ENCODE measurements at regions not wholly inside any gene's neighbourhood (a gene's known extent, or its start where the extent isn't known, plus 50 kb on each side); places are given as distances from the start of the nearest gene placed in this dataset.
A peak's percentile ranks its signal among the peaks of the same experiment; 100 is the strongest.
"Not testable (repeated sequence)": the region's sequence is repeated elsewhere in the genome, so short reads cannot be mapped to it uniquely, and the experiment has no call there.

DNA sequence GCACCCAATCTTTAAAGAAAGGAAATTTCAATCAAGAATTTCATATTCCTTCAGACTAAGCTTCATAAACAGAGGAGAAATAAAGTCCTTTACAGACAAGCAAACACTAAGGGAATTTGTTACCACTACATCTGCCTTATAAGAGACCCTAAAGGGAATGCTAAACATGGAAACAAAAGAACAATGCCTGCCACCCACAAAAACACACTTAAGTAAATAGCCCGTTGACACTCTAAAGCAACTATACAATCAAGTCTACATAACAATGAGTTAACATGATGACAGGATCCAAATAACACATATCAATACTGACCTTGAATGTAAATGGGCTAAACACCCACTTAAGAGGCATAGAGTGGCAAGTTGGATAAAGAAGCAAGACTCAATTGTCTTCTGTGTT lies 1056.9 kb upstream of the ATXN8OS start:
- DNase-seq: no peak
- Mint-ChIP-seq H3K4me1 (no peaks in the 10 kb centered on the region), H3K4me3 (no peak overlapping the region), H3K27ac (no peak overlapping the region), H3K36me3 (ENCODE audit: low read depth) (no peaks in the 10 kb centered on the region), H3K9me3 (peaks cover 27% of the 10 kb centered on the region), H3K27me3 (ENCODE audit: low read depth, poor library complexity) (no peaks in the 10 kb centered on the region)
- TF ChIP-seq, protein P1, sequence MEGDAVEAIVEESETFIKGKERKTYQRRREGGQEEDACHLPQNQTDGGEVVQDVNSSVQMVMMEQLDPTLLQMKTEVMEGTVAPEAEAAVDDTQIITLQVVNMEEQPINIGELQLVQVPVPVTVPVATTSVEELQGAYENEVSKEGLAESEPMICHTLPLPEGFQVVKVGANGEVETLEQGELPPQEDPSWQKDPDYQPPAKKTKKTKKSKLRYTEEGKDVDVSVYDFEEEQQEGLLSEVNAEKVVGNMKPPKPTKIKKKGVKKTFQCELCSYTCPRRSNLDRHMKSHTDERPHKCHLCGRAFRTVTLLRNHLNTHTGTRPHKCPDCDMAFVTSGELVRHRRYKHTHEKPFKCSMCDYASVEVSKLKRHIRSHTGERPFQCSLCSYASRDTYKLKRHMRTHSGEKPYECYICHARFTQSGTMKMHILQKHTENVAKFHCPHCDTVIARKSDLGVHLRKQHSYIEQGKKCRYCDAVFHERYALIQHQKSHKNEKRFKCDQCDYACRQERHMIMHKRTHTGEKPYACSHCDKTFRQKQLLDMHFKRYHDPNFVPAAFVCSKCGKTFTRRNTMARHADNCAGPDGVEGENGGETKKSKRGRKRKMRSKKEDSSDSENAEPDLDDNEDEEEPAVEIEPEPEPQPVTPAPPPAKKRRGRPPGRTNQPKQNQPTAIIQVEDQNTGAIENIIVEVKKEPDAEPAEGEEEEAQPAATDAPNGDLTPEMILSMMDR (IDR thresholded peaks at IDR 0.05): no peak

DNA sequence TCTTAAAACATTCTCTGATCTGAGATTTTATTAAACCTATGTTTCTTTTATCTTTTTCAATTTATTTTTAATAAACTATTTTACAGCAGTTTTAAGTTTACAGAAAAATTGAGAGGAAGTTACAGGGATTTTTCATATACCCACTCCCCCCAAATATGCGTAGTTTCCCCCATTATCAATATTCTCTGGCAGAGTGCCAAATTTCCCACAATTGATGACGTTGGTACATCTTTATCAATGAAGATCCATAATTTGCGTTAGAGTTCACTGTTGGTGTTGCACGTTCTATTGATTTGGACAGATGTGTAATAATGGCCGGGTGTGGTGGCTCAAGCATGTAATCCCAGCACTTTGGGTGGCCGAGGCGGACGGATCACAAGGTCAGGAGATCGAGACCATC lies 1063.0 kb upstream of the ATXN8OS start:
- Mint-ChIP-seq H3K27ac (no peak overlapping the region), H3K4me3 (no peak overlapping the region), H3K4me1 (no peaks in the 10 kb centered on the region), H3K27me3 (ENCODE audit: low read depth, poor library complexity) (no peaks in the 10 kb centered on the region), H3K36me3 (ENCODE audit: low read depth) (no peaks in the 10 kb centered on the region), H3K9me3 (no peaks in the 10 kb centered on the region)
- TF ChIP-seq, protein P1 (IDR thresholded peaks at IDR 0.05): no peak
- no peak for DNase-seq

DNA sequence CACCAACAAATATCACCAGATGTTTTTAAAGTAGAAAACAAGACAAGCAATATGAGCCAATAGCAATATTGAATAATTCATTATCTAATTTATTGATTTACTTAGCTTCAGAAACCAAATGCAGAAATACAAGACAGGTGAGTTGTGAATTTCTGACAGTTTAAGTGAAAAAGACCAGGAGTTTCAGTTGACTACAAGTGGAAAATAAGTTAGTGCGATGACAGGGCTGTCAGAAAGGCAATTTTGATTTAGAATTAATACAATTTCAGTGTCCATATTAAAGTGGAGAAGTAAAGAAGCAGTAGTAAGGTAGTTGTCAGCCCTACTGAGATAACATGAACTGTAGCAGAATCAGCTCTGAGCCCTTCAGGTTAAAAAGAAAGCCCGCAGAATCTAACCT lies 1066.7 kb upstream of the ATXN8OS start:
- DNase-seq: no peak
- Mint-ChIP-seq H3K36me3 (ENCODE audit: low read depth) (no peaks in the 10 kb centered on the region), H3K27me3 (ENCODE audit: low read depth, poor library complexity) (peaks cover 2% of the 10 kb centered on the region)

DNA sequence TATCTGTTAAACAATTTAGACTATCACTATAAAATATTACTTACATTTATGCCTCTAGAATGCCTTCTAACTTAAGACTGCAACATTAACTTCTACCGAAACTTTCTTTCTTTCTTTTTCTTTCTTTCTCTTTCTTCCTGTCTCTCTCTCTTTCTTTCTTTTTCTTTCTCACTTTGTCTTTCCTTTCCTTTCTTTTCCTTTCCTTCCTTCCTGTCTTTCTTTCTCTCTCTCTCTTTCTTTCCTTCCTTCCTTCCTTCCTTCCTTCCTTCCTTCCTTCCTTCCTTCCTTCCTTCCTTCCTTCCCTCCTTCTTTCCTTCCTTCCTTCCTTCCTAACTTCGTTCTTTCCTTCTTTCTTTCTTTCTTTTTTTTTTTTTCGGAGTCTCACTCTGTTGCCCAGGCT lies 1071.9 kb upstream of the ATXN8OS start:
- DNase-seq: no peak
- Mint-ChIP-seq H3K4me1 (no peaks in the 10 kb centered on the region), H3K27me3 (ENCODE audit: low read depth, poor library complexity) (peaks cover 2% of the 10 kb centered on the region), H3K4me3 (no peak overlapping the region), H3K9me3 (no peaks in the 10 kb centered on the region), H3K36me3 (ENCODE audit: low read depth) (no peaks in the 10 kb centered on the region), H3K27ac (peak overlapping the region; percentile 43)
- TF ChIP-seq, protein P1 (IDR thresholded peaks at IDR 0.05): no peak

More for the DNA sequence above, 1066.7 kb upstream of the ATXN8OS start:
- H3K27ac Mint-ChIP-seq: no peak overlapping the region
- TF ChIP-seq, protein P1 (IDR thresholded peaks at IDR 0.05): no peak
- no peak overlapping the region for H3K4me3 Mint-ChIP-seq
- no peaks in the 10 kb centered on the region for H3K9me3 Mint-ChIP-seq
- no peaks in the 10 kb centered on the region for H3K4me1 Mint-ChIP-seq

DNA sequence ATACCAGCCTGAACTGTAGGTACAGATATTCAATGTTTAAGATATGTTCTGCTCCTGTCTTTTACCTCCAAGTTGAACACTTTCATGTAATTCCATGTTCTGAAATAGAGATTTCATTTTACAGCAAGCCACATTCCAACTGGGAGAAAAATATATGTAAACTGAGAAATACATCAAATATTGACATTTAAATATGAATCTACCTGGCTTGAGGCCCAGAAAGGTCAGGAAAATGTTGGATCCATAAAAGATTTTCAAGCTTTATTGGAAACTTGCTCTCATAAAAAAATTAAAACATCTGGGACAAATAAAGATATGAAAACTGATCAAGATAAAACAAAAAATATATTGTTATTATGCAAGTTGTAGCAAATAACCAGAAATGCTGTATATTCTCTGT lies 1078.7 kb upstream of the ATXN8OS start:
- Mint-ChIP-seq H3K36me3 (ENCODE audit: low read depth) (no peaks in the 10 kb centered on the region), H3K4me3 (no peak overlapping the region), H3K27me3 (ENCODE audit: low read depth, poor library complexity) (no peaks in the 10 kb centered on the region), H3K9me3 (no peaks in the 10 kb centered on the region), H3K27ac (no peak overlapping the region), H3K4me1 (no peaks in the 10 kb centered on the region)
- TF ChIP-seq, protein P1 (IDR thresholded peaks at IDR 0.05): no peak
- no peak for DNase-seq

DNA sequence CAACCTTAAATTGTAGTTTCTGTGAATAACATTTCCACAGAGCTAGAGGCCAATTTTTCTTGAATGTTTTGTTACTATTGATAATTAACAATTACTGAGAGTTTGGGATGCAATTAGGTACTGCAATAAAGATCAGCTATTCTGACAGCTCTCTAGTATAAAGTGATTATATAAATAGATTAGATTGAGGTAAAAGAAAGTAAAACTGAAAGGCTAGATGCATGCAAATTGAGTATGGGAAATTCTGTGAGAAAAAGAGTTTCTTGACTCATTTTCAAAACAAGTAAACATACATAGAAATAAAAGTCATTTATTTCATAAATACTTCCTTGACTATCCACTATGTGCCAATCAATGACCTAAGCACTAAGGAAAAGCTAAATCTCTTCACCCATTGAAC lies 1087.5 kb upstream of the ATXN8OS start:
- no peaks in the 10 kb centered on the region for H3K9me3 Mint-ChIP-seq
- no peak overlapping the region for H3K4me3 Mint-ChIP-seq
- DNase-seq: no peak

DNA sequence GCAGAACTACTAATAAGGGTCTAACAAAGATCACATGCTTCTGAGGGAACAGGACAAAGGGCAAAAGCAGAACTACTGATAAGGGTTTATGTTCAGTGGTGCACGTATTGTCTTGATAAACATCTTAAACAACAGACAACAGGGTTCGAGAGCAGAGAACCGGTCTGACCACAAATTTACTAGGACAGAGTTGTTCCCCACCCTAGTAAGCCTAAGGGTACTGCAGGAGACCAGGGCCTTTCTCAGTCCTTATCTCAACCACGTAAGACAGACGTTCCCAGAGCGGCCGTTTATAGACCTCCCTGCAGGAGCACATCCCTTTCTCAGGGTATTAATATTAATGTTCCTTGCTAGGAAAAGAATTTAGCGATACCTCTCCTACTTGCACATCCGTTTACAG lies 1089.5 kb upstream of the ATXN8OS start:
- H3K36me3 Mint-ChIP-seq (ENCODE audit: low read depth); H3K4me1 Mint-ChIP-seq; H3K27ac Mint-ChIP-seq; H3K9me3 Mint-ChIP-seq; DNase-seq; H3K4me3 Mint-ChIP-seq; H3K27me3 Mint-ChIP-seq (ENCODE audit: low read depth, poor library complexity): not testable (repeated sequence)

More for the DNA sequence above, 1087.5 kb upstream of the ATXN8OS start:
- TF ChIP-seq, protein P1 (IDR thresholded peaks at IDR 0.05): no peak
- Mint-ChIP-seq H3K4me1 (no peaks in the 10 kb centered on the region), H3K27me3 (ENCODE audit: low read depth, poor library complexity) (no peaks in the 10 kb centered on the region), H3K27ac (no peak overlapping the region), H3K36me3 (ENCODE audit: low read depth) (no peaks in the 10 kb centered on the region)

All from nephron progenitor cell (in vitro differentiated cells).